Common myeloid progenitor, CD34-positive (primary cell): ENCODE measurements at regions not wholly inside any gene's neighbourhood (a gene's known extent, or its start where the extent isn't known, plus 50 kb on each side); places are given as distances from the start of the nearest gene placed in this dataset.

ENCODE experiments used
- CTCF ChIA-PET: fragments of 350-600 bp; sonication (Branson Sonifier 250); formaldehyde crosslinking; loops from one replicate; lab custom pipeline; 2021; ENCODE audit warnings: antibody characterized with exemption; lab: Charles Lee
- POLR2A ChIA-PET: fragments of 350-600 bp; sonication (Branson Sonifier 250); formaldehyde crosslinking; loops from one replicate; lab custom pipeline; 2021; ENCODE audit warnings: antibody characterized with exemption; lab: Charles Lee
- DNase-seq, 3 donors: peaks; one replicate each; pipeline versions ENCODE4 v3.0.0 to v3.0.0-alpha.2; 2013
- H3K27ac ChIP-seq, 2 experiments: 1 replicate in 1 of 2; 2 replicates in 1 of 2; pipeline ENCODE4 v1.7.0; 2013; ENCODE audit warnings: inconsistent platforms in 2 of 2, low read length in 2 of 2, mild to moderate bottlenecking in 2 of 2, low read depth in 1 of 2, moderate library complexity in 1 of 2; ENCODE audit not compliant: severe bottlenecking in 2 of 2, insufficient read depth in 1 of 2, poor library complexity in 1 of 2
- H3K27me3 ChIP-seq, 5 experiments: replicated peaks in 2 of 5; 1 replicate in 3 of 5; 2 replicates in 2 of 5; pipeline versions ENCODE4 v1.6.1 to v1.7.0; 2013; ENCODE audit warnings: low read length in 4 of 5, mild to moderate bottlenecking in 2 of 5, moderate library complexity in 2 of 5, inconsistent platforms in 1 of 5; ENCODE audit not compliant: insufficient read depth in 5 of 5, control insufficient read depth in 4 of 5
- H3K36me3 ChIP-seq, 4 experiments: 1 replicate in 2 of 4; 2 replicates in 2 of 4; pipeline versions ENCODE4 v1.6.1 to v1.7.0; 2013; ENCODE audit warnings: low read length in 3 of 4, control low read depth in 1 of 4, mild to moderate bottlenecking in 1 of 4; ENCODE audit not compliant: control insufficient read depth in 4 of 4, insufficient read depth in 4 of 4
- H3K4me1 ChIP-seq, 4 experiments: 1 replicate in 3 of 4; 2 replicates in 1 of 4; pipeline versions ENCODE4 v1.6.1 to v1.7.1; 2013; ENCODE audit warnings: low read length in 3 of 4, mild to moderate bottlenecking in 3 of 4, control low read depth in 1 of 4, inconsistent platforms in 1 of 4, moderate library complexity in 1 of 4; ENCODE audit not compliant: control insufficient read depth in 4 of 4, insufficient read depth in 4 of 4; ENCODE audit errors: control extremely low read depth in 1 of 4
- H3K4me3 ChIP-seq, 7 experiments: 1 replicate in 4 of 7; 2 replicates in 3 of 7; pipeline versions ENCODE4 v1.5.1 to v1.7.0; 2013; ENCODE audit warnings: mild to moderate bottlenecking in 7 of 7, low read length in 6 of 7, moderate library complexity in 6 of 7, inconsistent platforms in 2 of 7, low read depth in 2 of 7, control low read depth in 1 of 7; ENCODE audit not compliant: insufficient read depth in 4 of 7, control insufficient read depth in 1 of 7; ENCODE audit errors: extremely low read depth in 1 of 7
- H3K9me3 ChIP-seq, 5 experiments: 1 replicate in 4 of 5; 2 replicates in 1 of 5; pipeline versions ENCODE4 v1.6.1 to v1.7.1; 2013; ENCODE audit warnings: low read length in 4 of 5, mild to moderate bottlenecking in 2 of 5, inconsistent platforms in 1 of 5, low read depth in 1 of 5, moderate library complexity in 1 of 5; ENCODE audit not compliant: control insufficient read depth in 4 of 5, insufficient read depth in 2 of 5; ENCODE audit errors: control extremely low read depth in 1 of 5
- WGBS: methylation state at CpG from one replicate; pipeline ENCODE4 v1.1.5; 2013; ENCODE audit not compliant: insufficient coverage; 5-methylcytosine and 5-hydroxymethylcytosine counted together

DNA sequence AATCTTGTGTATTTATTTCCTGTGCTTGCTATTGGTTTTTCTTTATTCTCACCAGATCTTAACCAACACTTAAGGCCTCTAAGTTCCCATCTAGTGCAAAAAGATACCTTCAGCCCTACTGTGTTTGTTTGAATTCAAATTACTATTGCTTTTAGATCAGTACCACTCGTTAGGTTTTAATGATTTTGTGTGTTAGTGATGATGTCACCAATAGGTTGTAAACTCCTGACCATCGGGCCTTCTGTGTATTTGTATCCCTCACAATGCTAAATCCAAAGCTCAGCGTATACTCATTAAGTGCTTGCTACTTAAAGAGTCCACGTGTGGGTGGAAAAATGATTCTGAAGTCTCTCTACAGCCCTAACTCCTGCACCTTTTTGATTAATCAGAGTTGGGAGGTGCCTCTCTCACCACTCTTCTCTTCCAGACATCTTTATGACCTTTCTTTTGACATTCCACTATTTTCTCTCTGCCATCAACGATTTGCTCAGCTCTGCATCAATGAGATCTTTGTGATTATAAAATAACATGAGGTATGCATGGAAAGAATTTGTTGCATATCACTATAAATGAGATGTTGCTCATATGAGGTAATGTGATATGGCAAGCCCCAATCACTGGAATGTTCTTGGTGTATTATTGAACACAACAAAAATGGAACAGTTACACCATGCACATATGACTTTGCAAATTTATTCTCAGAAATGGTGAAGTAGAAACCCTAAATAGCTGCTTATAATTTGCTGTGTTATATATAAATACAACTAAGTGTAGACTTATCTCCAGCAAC, 55.1 kb upstream of the LAMA2 start:
- Histone ChIP-seq H3K9me3 (no peaks in the 10 kb centered on the region), H3K27me3 (no peaks in the 10 kb centered on the region), H3K36me3 (no peaks in the 10 kb centered on the region), H3K4me3 (no peak overlapping the region), H3K4me1 (no peaks in the 10 kb centered on the region), H3K27ac (no peak overlapping the region)
- WGBS: 93% methylated on average over 3 of the region's 5 CpGs
- ChIA-PET POLR2A (no interaction called here), CTCF (no interaction called here)
- no peak for DNase-seq

DNA sequence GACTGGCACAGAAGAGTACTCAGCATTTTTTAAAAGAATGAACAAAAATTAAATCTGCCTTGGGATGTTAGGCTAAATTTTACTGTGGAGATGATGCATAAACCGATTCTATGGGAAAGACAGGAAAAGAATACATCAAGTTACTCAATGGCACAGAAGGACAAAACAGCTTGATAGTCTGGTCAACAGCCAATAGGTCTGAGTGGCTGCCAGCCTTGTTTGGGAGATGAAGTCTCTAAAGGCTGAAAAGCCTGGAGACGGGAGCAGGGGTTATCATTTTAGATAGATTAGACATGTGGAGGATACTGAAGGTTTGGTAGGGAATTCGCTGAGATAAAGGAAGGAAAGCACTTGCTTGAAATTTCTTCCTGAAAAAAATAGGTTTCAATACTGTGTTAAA, 56.3 kb upstream of the LAMA2 start:
- Histone ChIP-seq H3K27me3 (peaks cover 0 to 2% (median 0%) of the 10 kb centered on the region in 5 experiments), H3K36me3 (no peaks in the 10 kb centered on the region), H3K27ac (no peak overlapping the region), H3K4me3 (no peak overlapping the region), H3K4me1 (no peaks in the 10 kb centered on the region), H3K9me3 (no peaks in the 10 kb centered on the region)
- ChIA-PET POLR2A (no interaction called here), CTCF (no interaction called here)
- DNase-seq: no peak
- 88% methylated on average over 3 of the region's 3 CpGs for WGBS

DNA sequence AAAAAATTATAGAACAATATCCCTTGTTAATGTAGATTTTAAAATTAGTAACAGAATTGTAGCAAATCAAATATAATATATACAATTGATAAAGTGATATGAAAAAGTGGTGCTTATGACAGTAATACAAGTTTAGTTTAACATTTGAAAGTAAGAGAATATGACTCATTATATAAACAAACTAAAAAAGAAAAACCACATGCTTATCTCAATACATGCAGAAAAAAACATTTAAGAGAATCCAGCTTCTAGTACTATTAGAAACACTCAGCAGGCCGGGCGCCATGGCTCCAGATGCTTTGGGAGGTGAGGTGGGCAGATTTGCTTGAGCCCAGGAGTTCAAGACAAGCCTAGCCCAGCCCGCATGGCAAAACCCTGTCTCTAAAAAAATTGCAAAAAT, 60.7 kb upstream of the LAMA2 start:
- H3K27me3 ChIP-seq: peaks cover 0 to 2% (median 0%) of the 10 kb centered on the region in 5 experiments

DNA sequence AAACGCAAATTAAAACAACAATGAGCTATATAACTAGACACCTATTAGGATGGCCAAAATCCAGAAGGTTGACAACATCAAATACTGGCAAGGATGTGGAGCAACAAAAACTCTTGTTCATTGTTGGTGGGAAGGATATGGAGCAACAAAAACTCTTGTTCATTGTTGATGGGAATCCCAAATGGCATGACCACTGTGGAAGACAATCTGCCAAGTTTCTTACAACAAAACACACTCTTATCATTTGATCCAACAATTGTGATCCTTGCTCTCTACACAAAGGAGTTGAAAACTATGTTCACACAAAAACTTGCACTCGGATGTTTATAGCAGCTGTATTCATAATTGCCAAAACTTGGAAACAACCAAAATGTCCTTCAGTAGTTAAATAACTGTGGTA, 61.8 kb upstream of the LAMA2 start:
- H3K9me3 ChIP-seq: no peaks in the 10 kb centered on the region
- DNase-seq: no peak
- peaks cover 0 to 2% (median 0%) of the 10 kb centered on the region in 5 experiments for H3K27me3 ChIP-seq
- H3K4me3 ChIP-seq: no peak overlapping the region
- H3K36me3 ChIP-seq: no peaks in the 10 kb centered on the region
- no peaks in the 10 kb centered on the region for H3K4me1 ChIP-seq
- CTCF ChIA-PET: no interaction called here
- no CpG with 5 or more reads among the region's 2 CpGs for WGBS
- no peak overlapping the region for H3K27ac ChIP-seq
- POLR2A ChIA-PET: no interaction called here

More for the DNA sequence above, 60.7 kb upstream of the LAMA2 start:
- H3K4me3 ChIP-seq: no peak overlapping the region
- ChIA-PET POLR2A (no interaction called here), CTCF (no interaction called here)
- no peak for DNase-seq
- no peaks in the 10 kb centered on the region for H3K4me1 ChIP-seq
- H3K36me3 ChIP-seq: no peaks in the 10 kb centered on the region
- no peaks in the 10 kb centered on the region for H3K9me3 ChIP-seq
- H3K27ac ChIP-seq: no peak overlapping the region
- WGBS: 89% methylated on average over 3 of the region's 3 CpGs

DNA sequence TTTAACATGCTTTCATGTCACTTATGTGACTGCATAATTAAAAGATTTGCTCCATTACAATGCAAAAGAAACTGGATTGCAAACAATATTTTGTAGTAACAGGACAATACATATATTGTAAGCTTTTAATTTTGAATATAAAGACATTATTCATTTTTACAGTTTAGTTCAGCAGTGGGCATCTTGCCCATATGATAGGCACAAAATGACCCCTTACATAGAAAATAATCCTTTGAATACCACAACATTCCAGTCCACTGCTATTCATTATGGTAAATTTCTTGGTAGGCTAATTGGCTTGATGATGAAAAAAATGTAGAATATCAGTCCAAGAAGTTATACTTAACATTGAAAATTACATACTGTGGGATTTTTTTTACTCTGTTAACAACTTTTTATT, 74.1 kb upstream of the LAMA2 start:
- Histone ChIP-seq H3K36me3 (no peaks in the 10 kb centered on the region), H3K9me3 (no peaks in the 10 kb centered on the region), H3K4me3 (no peak overlapping the region), H3K27me3 (no peaks in the 10 kb centered on the region), H3K27ac (no peak overlapping the region), H3K4me1 (no peaks in the 10 kb centered on the region)
- DNase-seq: no peak
- CTCF ChIA-PET: no interaction called here
- POLR2A ChIA-PET: no interaction called here

DNA sequence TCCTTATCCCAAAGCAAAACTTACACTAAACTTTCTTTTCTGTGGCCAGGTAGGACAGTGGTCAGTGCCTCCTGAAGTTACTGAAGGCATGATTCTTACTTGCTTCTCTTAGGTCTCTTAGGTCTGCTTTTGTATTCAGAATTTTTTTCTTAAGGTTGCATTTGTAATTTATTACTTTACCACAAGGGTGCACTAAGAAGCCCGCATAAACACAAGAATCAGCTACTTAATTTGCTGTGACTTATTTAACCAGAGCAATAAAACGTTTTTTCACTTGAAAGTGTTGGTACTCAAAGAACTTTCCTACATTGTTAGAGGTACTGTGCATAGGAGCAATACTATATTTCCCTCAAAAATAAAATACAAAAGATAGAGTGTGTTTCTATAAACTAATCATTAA, 75.4 kb upstream of the LAMA2 start:
- Histone ChIP-seq H3K4me1 (no peaks in the 10 kb centered on the region), H3K36me3 (no peaks in the 10 kb centered on the region), H3K27ac (no peak overlapping the region), H3K9me3 (no peaks in the 10 kb centered on the region), H3K27me3 (no peaks in the 10 kb centered on the region), H3K4me3 (no peak overlapping the region)
- POLR2A ChIA-PET: no interaction called here
- CTCF ChIA-PET: no interaction called here
- whole genome bisulfite sequencing: no CpG with 5 or more reads among the region's 2 CpGs
- peak in 2 of 3 donors; percentile 9 to 10 for DNase-seq

DNA sequence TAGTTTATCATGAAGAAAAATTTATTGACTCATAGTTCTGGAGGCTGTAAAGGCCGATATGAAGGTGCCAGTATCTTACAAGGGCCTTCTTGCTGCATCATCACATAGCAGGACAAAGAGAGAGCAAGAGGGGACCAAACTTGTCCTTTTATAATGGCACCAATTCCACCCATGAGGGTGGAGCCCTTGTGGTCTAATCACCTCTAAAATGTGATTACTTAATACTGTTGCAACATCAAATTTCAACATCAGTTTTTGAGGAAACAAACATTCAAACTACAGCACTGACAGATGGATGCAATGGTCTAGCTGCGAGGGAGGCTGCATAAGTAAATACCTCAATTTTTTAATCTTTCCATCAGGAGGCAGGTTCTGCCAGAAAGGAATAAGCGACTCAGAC, 76.7 kb upstream of the LAMA2 start:
- ChIA-PET CTCF (no interaction called here), POLR2A (no interaction called here)
- no peak for DNase-seq
- Histone ChIP-seq H3K27me3 (no peaks in the 10 kb centered on the region), H3K9me3 (no peaks in the 10 kb centered on the region), H3K4me1 (no peaks in the 10 kb centered on the region), H3K36me3 (no peaks in the 10 kb centered on the region), H3K27ac (no peak overlapping the region), H3K4me3 (no peak overlapping the region)
- 66% methylated on average over 3 of the region's 3 CpGs for WGBS
